Adrenal gland (tissue), 9 donors: ENCODE measurements at regions not wholly inside any gene's neighbourhood (a gene's known extent, or its start where the extent isn't known, plus 50 kb on each side); places are given as distances from the start of the nearest gene placed in this dataset.

Experiments used
- DNase-seq, 7 donors: peaks; one replicate each; pipeline ENCODE4 v3.0.0-alpha.2; 2019 to 2020
- H3K27ac ChIP-seq, 5 donors: fragments of 200-600 bp; sonication (generic) in 4 of 5; 1 replicate in 3 of 5; 2 replicates in 2 of 5; pipeline versions ENCODE4 v1.5.1 to v1.8.0; 2016 to 2020; ENCODE audit warnings: mild to moderate bottlenecking in 1 of 5
- H3K27me3 ChIP-seq: fragments of 200-600 bp; 2 replicates; pipeline ENCODE4 v1.8.0; 2021
- H3K36me3 ChIP-seq, 2 donors: fragments of 200-600 bp; replicated peaks in 1 of 2; 1 replicate in 1 of 2; 2 replicates in 1 of 2; pipeline versions ENCODE4 v1.5.1 to v1.8.0; 2018 to 2022
- H3K4me1 ChIP-seq, 2 donors: fragments of 200-600 bp; replicated peaks in 1 of 2; 1 replicate in 1 of 2; 2 replicates in 1 of 2; pipeline versions ENCODE4 v1.5.1 to v1.8.0; 2018 to 2021
- H3K4me3 ChIP-seq, 4 donors: fragments of 200-600 bp; sonication (generic) in 3 of 4; one replicate each; pipeline ENCODE4 v1.5.1; 2016 to 2018
- H3K9me3 ChIP-seq, 3 donors: fragments of 200-600 bp; sonication (generic) in 1 of 3; replicated peaks in 1 of 3; 1 replicate in 2 of 3; 2 replicates in 1 of 3; pipeline versions ENCODE4 v1.5.1 to v1.8.0; 2016 to 2021
- POLR2A ChIP-seq, 2 donors: fragments of 450-650 bp; IDR thresholded peaks; one replicate each; pipeline ENCODE4 v1.6.1; 2017; ENCODE audit warnings: antibody characterized with exemption in 2 of 2, mild to moderate bottlenecking in 2 of 2, moderate library complexity in 1 of 2
- WGBS, 4 donors: extraction: QIAGEN DNeasy Blood & Tissue Kit in 2 of 4; methylation state at CpG; one replicate each; pipeline versions ENCODE4 v1.1.5 to v1.1.7; 2013 to 2017; 5-methylcytosine and 5-hydroxymethylcytosine counted together
- intact Hi-C, 2 donors: fragments of 100-400 bp; cut with DNase I; formaldehyde crosslinking; loops; one replicate each; pipeline versions ENCODE4 v1.14.1 to v1.15.0; 2022 to 2023
- TF ChIP-seq, protein P1 (sequence below), 6 experiments: fragments of 450-650 bp in 4 of 6; fragments of 200-600 bp in 2 of 6; sonication (generic) in 1 of 6; IDR thresholded peaks; 1 replicate in 5 of 6; 2 replicates in 1 of 6; pipeline versions ENCODE4 v1.5.1 to v1.8.0; 2016 to 2021; ENCODE audit warnings: antibody characterized with exemption in 6 of 6, mild to moderate bottlenecking in 2 of 6, moderate library complexity in 1 of 6
- donor health status: healthy with polysubstance abuse.
- donor health status: Bipolar disorder and iron deficiency.
- donor health status: DM: yes; HTN: yes; CAD: no.
- donor health status: DM: no; HTN: no; CAD: no.
- donor health status: DM: no; HTN: no; CAD: no.

DNA sequence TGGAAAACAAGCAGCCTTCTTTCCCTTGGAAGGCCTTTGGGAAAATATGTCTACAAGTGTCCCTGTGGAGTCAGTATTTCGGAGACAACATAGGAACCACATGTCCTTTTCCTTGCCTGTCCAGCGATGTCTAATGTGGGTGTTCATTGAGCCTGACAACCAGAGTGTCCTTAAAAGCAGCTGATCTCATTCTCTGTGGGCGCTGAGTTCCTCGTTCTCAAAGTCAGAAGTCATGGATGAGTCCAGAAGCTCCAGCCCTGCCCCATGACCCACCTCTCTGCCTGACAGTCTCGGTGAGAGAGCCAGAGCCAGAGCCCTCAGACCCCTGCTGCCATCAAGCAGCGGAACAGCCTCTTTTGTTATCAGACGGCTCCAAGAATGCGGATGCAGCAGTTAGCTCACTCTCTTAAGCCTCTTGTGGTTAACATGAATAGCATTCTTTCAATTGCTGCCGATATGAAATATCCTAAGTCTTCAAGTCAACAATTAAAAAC, 329.2 kb downstream of the TGFB2 start:
- Histone ChIP-seq H3K4me3 (no peak overlapping the region), H3K9me3 (no peaks in the 10 kb centered on the region), H3K36me3 (no peaks in the 10 kb centered on the region), H3K27ac (peak overlapping the region in 1 of 5 donors; percentile 37), H3K4me1 (no peaks in the 10 kb centered on the region), H3K27me3 (no peaks in the 10 kb centered on the region)
- TF ChIP-seq, protein P1, sequence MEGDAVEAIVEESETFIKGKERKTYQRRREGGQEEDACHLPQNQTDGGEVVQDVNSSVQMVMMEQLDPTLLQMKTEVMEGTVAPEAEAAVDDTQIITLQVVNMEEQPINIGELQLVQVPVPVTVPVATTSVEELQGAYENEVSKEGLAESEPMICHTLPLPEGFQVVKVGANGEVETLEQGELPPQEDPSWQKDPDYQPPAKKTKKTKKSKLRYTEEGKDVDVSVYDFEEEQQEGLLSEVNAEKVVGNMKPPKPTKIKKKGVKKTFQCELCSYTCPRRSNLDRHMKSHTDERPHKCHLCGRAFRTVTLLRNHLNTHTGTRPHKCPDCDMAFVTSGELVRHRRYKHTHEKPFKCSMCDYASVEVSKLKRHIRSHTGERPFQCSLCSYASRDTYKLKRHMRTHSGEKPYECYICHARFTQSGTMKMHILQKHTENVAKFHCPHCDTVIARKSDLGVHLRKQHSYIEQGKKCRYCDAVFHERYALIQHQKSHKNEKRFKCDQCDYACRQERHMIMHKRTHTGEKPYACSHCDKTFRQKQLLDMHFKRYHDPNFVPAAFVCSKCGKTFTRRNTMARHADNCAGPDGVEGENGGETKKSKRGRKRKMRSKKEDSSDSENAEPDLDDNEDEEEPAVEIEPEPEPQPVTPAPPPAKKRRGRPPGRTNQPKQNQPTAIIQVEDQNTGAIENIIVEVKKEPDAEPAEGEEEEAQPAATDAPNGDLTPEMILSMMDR (IDR thresholded peaks at IDR 0.05) = no peak
- TF ChIP-seq POLR2A (IDR thresholded peaks at IDR 0.05) = no peak
- 33 to 44% (median 39%) methylated on average over 8 to 9 of the region's 9 CpGs for WGBS, 4 donors
- DNase-seq = peak in 6 of 7 donors; percentile 7 to 54 (median 19)
- intact Hi-C loops = no loop called here

- TF ChIP-seq POLR2A (IDR thresholded peaks at IDR 0.05) = no peak
- TF ChIP-seq, protein P1 (IDR thresholded peaks at IDR 0.05) = no peak
- Histone ChIP-seq H3K4me1 (no peaks in the 10 kb centered on the region), H3K27me3 (no peaks in the 10 kb centered on the region), H3K27ac (no peak overlapping the region), H3K9me3 (no peaks in the 10 kb centered on the region), H3K4me3 (no peak overlapping the region), H3K36me3 (no peaks in the 10 kb centered on the region)
- no peak for DNase-seq
- 69 to 73% (median 71%) methylated on average over 7 of the region's 7 CpGs for WGBS, 4 donors
- intact Hi-C loops = no loop called here
Observed at GRCh38 chr1:218677026-218677425, 331.9 kb downstream of the TGFB2 start.

GRCh38 chr1:218679391-218679790, 334.3 kb downstream of the TGFB2 start:
- no peak for DNase-seq
- intact Hi-C loops = no loop called here
- Histone ChIP-seq H3K27me3 (no peaks in the 10 kb centered on the region), H3K27ac (no peak overlapping the region), H3K36me3 (no peaks in the 10 kb centered on the region), H3K4me3 (no peak overlapping the region), H3K4me1 (no peaks in the 10 kb centered on the region), H3K9me3 (no peaks in the 10 kb centered on the region)
- TF ChIP-seq, protein P1 (IDR thresholded peaks at IDR 0.05) = no peak
- TF ChIP-seq POLR2A (IDR thresholded peaks at IDR 0.05) = no peak
- 60 to 75% (median 70%) methylated on average over 2 of the region's 2 CpGs for WGBS, 4 donors

- H3K36me3 ChIP-seq = no peaks in the 10 kb centered on the region
- H3K4me3 ChIP-seq = no peak overlapping the region
- no peaks in the 10 kb centered on the region for H3K27me3 ChIP-seq
- H3K9me3 ChIP-seq = no peaks in the 10 kb centered on the region
- no peak for DNase-seq
- no peak overlapping the region for H3K27ac ChIP-seq
- 86 to 88% (median 87%) methylated on average over 4 of the region's 4 CpGs for WGBS, 4 donors
- intact Hi-C loops = no loop called here
- no peaks in the 10 kb centered on the region for H3K4me1 ChIP-seq
- no peak for TF ChIP-seq POLR2A (IDR thresholded peaks at IDR 0.05)
- TF ChIP-seq, protein P1 (IDR thresholded peaks at IDR 0.05) = no peak
Observed at GRCh38 chr1:218679988-218680748, 335.0 kb downstream of the TGFB2 start.
